ENCODE measurements at regions not wholly inside any gene's neighbourhood (a gene's known extent, or its start where the extent isn't known, plus 50 kb on each side); places are given as distances from the start of the nearest gene placed in this dataset.

- Histone ChIP-seq H3K9me3 (ENCODE audit: control insufficient read depth in 2 of 2, low read length in 2 of 2) (no peaks in the 10 kb centered on the region), H3K9ac (ENCODE audit: low read depth in 1 of 2, low read length in 2 of 2) (no peak overlapping the region), H3K27me3 (ENCODE audit: control insufficient read depth in 2 of 2, insufficient read depth in 2 of 2, low read length in 2 of 2) (no peaks in the 10 kb centered on the region), H3K27ac (ENCODE audit: low read depth in 2 of 2, low read length in 2 of 2) (no peak overlapping the region), H3K4me1 (ENCODE audit: control insufficient read depth in 2 of 2, insufficient read depth in 2 of 2, low read length in 2 of 2) (peaks cover 0 to 8% of the 10 kb centered on the region in 2 donors), H3K4me3 (ENCODE audit: low read length in 2 of 2) (no peak overlapping the region), H3K36me3 (ENCODE audit: control insufficient read depth in 2 of 2, insufficient read depth in 2 of 2, low read length in 2 of 2) (no peaks in the 10 kb centered on the region)
These were observed 63.9 kb upstream of the HAAO start for GRCh38 chr2:42856106-42856860.

- H3K27ac ChIP-seq (ENCODE audit: low read depth in 2 of 2, low read length in 2 of 2): peak overlapping the region; percentile 16 to 74
- H3K4me1 ChIP-seq (ENCODE audit: control insufficient read depth in 2 of 2, insufficient read depth in 2 of 2, low read length in 2 of 2): peaks cover 0 to 8% of the 10 kb centered on the region in 2 donors
- no peaks in the 10 kb centered on the region for H3K9me3 ChIP-seq (ENCODE audit: control insufficient read depth in 2 of 2, low read length in 2 of 2)
- no peak overlapping the region for H3K9ac ChIP-seq (ENCODE audit: low read depth in 1 of 2, low read length in 2 of 2)
- no peaks in the 10 kb centered on the region for H3K27me3 ChIP-seq (ENCODE audit: control insufficient read depth in 2 of 2, insufficient read depth in 2 of 2, low read length in 2 of 2)
- no peaks in the 10 kb centered on the region for H3K36me3 ChIP-seq (ENCODE audit: control insufficient read depth in 2 of 2, insufficient read depth in 2 of 2, low read length in 2 of 2)
- H3K4me3 ChIP-seq (ENCODE audit: low read length in 2 of 2): no peak overlapping the region
These were observed 63.0 kb upstream of the HAAO start for GRCh38 chr2:42855221-42855970.

- H3K9ac ChIP-seq (ENCODE audit: low read depth in 1 of 2, low read length in 2 of 2): peak overlapping the region in 1 of 2 donors; percentile 24
These were observed 61.9 kb upstream of the HAAO start for GRCh38 chr2:42854207-42854818.

GRCh38 chr2:42853549-42854206 is 61.3 kb upstream of the HAAO start:
- H3K4me1 ChIP-seq (ENCODE audit: control insufficient read depth in 2 of 2, insufficient read depth in 2 of 2, low read length in 2 of 2): peaks cover 0 to 8% of the 10 kb centered on the region in 2 donors
- no peaks in the 10 kb centered on the region for H3K36me3 ChIP-seq (ENCODE audit: control insufficient read depth in 2 of 2, insufficient read depth in 2 of 2, low read length in 2 of 2)
- H3K9ac ChIP-seq (ENCODE audit: low read depth in 1 of 2, low read length in 2 of 2): no peak overlapping the region
- peak overlapping the region; percentile 56 to 65 for H3K27ac ChIP-seq (ENCODE audit: low read depth in 2 of 2, low read length in 2 of 2)
- no peaks in the 10 kb centered on the region for H3K27me3 ChIP-seq (ENCODE audit: control insufficient read depth in 2 of 2, insufficient read depth in 2 of 2, low read length in 2 of 2)
- H3K9me3 ChIP-seq (ENCODE audit: control insufficient read depth in 2 of 2, low read length in 2 of 2): no peaks in the 10 kb centered on the region
- no peak overlapping the region for H3K4me3 ChIP-seq (ENCODE audit: low read length in 2 of 2)

More at GRCh38 chr2:42854207-42854818, 61.9 kb upstream of the HAAO start:
- no peaks in the 10 kb centered on the region for H3K27me3 ChIP-seq (ENCODE audit: control insufficient read depth in 2 of 2, insufficient read depth in 2 of 2, low read length in 2 of 2)
- H3K27ac ChIP-seq (ENCODE audit: low read depth in 2 of 2, low read length in 2 of 2): peak overlapping the region; percentile 65 to 74
- H3K36me3 ChIP-seq (ENCODE audit: control insufficient read depth in 2 of 2, insufficient read depth in 2 of 2, low read length in 2 of 2): no peaks in the 10 kb centered on the region
- no peak overlapping the region for H3K4me3 ChIP-seq (ENCODE audit: low read length in 2 of 2)
- peaks cover 0 to 8% of the 10 kb centered on the region in 2 donors for H3K4me1 ChIP-seq (ENCODE audit: control insufficient read depth in 2 of 2, insufficient read depth in 2 of 2, low read length in 2 of 2)
- H3K9me3 ChIP-seq (ENCODE audit: control insufficient read depth in 2 of 2, low read length in 2 of 2): no peaks in the 10 kb centered on the region

GRCh38 chr2:42852798-42853197 is 60.4 kb upstream of the HAAO start:
- Histone ChIP-seq H3K27me3 (ENCODE audit: control insufficient read depth in 2 of 2, insufficient read depth in 2 of 2, low read length in 2 of 2) (no peaks in the 10 kb centered on the region), H3K27ac (ENCODE audit: low read depth in 2 of 2, low read length in 2 of 2) (no peak overlapping the region), H3K9ac (ENCODE audit: low read depth in 1 of 2, low read length in 2 of 2) (no peak overlapping the region), H3K4me3 (ENCODE audit: low read length in 2 of 2) (no peak overlapping the region), H3K4me1 (ENCODE audit: control insufficient read depth in 2 of 2, insufficient read depth in 2 of 2, low read length in 2 of 2) (peaks cover 0 to 8% of the 10 kb centered on the region in 2 donors), H3K9me3 (ENCODE audit: control insufficient read depth in 2 of 2, low read length in 2 of 2) (no peaks in the 10 kb centered on the region), H3K36me3 (ENCODE audit: control insufficient read depth in 2 of 2, insufficient read depth in 2 of 2, low read length in 2 of 2) (no peaks in the 10 kb centered on the region)

GRCh38 chr2:42851740-42852250 is 59.4 kb upstream of the HAAO start:
- Histone ChIP-seq H3K9me3 (ENCODE audit: control insufficient read depth in 2 of 2, low read length in 2 of 2) (no peaks in the 10 kb centered on the region), H3K4me1 (ENCODE audit: control insufficient read depth in 2 of 2, insufficient read depth in 2 of 2, low read length in 2 of 2) (peaks cover 0 to 8% of the 10 kb centered on the region in 2 donors), H3K27me3 (ENCODE audit: control insufficient read depth in 2 of 2, insufficient read depth in 2 of 2, low read length in 2 of 2) (no peaks in the 10 kb centered on the region), H3K9ac (ENCODE audit: low read depth in 1 of 2, low read length in 2 of 2) (no peak overlapping the region), H3K27ac (ENCODE audit: low read depth in 2 of 2, low read length in 2 of 2) (no peak overlapping the region), H3K4me3 (ENCODE audit: low read length in 2 of 2) (no peak overlapping the region), H3K36me3 (ENCODE audit: control insufficient read depth in 2 of 2, insufficient read depth in 2 of 2, low read length in 2 of 2) (no peaks in the 10 kb centered on the region)

GRCh38 chr2:42851186-42851585 is 58.8 kb upstream of the HAAO start:
- Histone ChIP-seq H3K4me1 (ENCODE audit: control insufficient read depth in 2 of 2, insufficient read depth in 2 of 2, low read length in 2 of 2) (peaks cover 0 to 8% of the 10 kb centered on the region in 2 donors), H3K9ac (ENCODE audit: low read depth in 1 of 2, low read length in 2 of 2) (no peak overlapping the region), H3K36me3 (ENCODE audit: control insufficient read depth in 2 of 2, insufficient read depth in 2 of 2, low read length in 2 of 2) (no peaks in the 10 kb centered on the region), H3K27ac (ENCODE audit: low read depth in 2 of 2, low read length in 2 of 2) (no peak overlapping the region), H3K27me3 (ENCODE audit: control insufficient read depth in 2 of 2, insufficient read depth in 2 of 2, low read length in 2 of 2) (no peaks in the 10 kb centered on the region), H3K9me3 (ENCODE audit: control insufficient read depth in 2 of 2, low read length in 2 of 2) (no peaks in the 10 kb centered on the region), H3K4me3 (ENCODE audit: low read length in 2 of 2) (no peak overlapping the region)

GRCh38 chr2:42850016-42850805 is 57.8 kb upstream of the HAAO start:
- Histone ChIP-seq H3K4me3 (ENCODE audit: low read length in 2 of 2) (no peak overlapping the region), H3K27me3 (ENCODE audit: control insufficient read depth in 2 of 2, insufficient read depth in 2 of 2, low read length in 2 of 2) (no peaks in the 10 kb centered on the region), H3K9ac (ENCODE audit: low read depth in 1 of 2, low read length in 2 of 2) (no peak overlapping the region), H3K27ac (ENCODE audit: low read depth in 2 of 2, low read length in 2 of 2) (no peak overlapping the region), H3K36me3 (ENCODE audit: control insufficient read depth in 2 of 2, insufficient read depth in 2 of 2, low read length in 2 of 2) (no peaks in the 10 kb centered on the region), H3K4me1 (ENCODE audit: control insufficient read depth in 2 of 2, insufficient read depth in 2 of 2, low read length in 2 of 2) (peaks cover 0 to 8% of the 10 kb centered on the region in 2 donors), H3K9me3 (ENCODE audit: control insufficient read depth in 2 of 2, low read length in 2 of 2) (no peaks in the 10 kb centered on the region)

- H3K27ac ChIP-seq (ENCODE audit: low read depth in 2 of 2, low read length in 2 of 2): no peak overlapping the region
- H3K9me3 ChIP-seq (ENCODE audit: control insufficient read depth in 2 of 2, low read length in 2 of 2): no peaks in the 10 kb centered on the region
- no peak overlapping the region for H3K9ac ChIP-seq (ENCODE audit: low read depth in 1 of 2, low read length in 2 of 2)
- no peaks in the 10 kb centered on the region for H3K27me3 ChIP-seq (ENCODE audit: control insufficient read depth in 2 of 2, insufficient read depth in 2 of 2, low read length in 2 of 2)
- H3K4me3 ChIP-seq (ENCODE audit: low read length in 2 of 2): no peak overlapping the region
- H3K4me1 ChIP-seq (ENCODE audit: control insufficient read depth in 2 of 2, insufficient read depth in 2 of 2, low read length in 2 of 2): peaks cover 0 to 4% of the 10 kb centered on the region in 2 donors
- no peaks in the 10 kb centered on the region for H3K36me3 ChIP-seq (ENCODE audit: control insufficient read depth in 2 of 2, insufficient read depth in 2 of 2, low read length in 2 of 2)
These were observed 56.9 kb upstream of the HAAO start for GRCh38 chr2:42849311-42849710.

All from mucosa of rectum (tissue), 2 donors.